HG02588 (cell line): ENCODE measurements at regions not wholly inside any gene's neighbourhood (a gene's known extent, or its start where the extent isn't known, plus 50 kb on each side); places are given as distances from the start of the nearest gene placed in this dataset.

ENCODE experiments used
- ATAC-seq: cut with Tn5 transposase; IDR thresholded peaks from one replicate; pipeline ENCODE4 v1.9.1; 2021; ENCODE audit warnings: mild to moderate bottlenecking, moderate library complexity; ENCODE audit not compliant: unreplicated experiment

DNA sequence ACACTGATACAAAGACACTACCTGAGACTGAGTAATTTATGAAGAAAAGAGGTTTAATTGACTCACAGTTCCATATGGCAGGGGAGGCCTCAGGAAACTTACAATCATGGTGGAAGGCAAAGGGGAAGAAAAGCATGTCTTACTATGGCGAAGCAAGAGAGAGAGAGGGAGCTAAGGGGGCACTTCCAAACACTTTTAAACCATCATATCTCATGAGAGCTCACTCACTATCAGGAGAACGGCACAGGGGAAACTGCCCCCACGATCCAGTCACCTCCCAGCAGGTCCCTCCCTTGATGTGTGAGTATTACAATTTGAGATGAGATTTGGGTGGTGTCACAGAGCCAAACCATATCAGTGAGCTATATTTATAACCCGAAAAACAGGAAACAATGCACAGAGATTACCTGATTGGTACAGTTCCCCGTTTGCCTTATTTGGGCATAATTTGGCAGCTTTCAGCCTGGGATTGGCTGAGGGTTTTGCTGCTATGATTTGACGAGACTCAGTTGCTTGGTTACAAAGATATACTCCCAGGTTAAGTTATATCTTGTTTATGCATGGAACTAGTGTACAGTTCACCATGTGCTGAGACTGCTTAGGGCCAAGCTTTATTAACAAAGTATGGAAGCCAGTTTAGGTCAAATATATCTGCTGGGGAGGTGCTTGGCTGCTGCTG is 184.2 kb downstream of the NR2F2 start:
- no peak for ATAC-seq

DNA sequence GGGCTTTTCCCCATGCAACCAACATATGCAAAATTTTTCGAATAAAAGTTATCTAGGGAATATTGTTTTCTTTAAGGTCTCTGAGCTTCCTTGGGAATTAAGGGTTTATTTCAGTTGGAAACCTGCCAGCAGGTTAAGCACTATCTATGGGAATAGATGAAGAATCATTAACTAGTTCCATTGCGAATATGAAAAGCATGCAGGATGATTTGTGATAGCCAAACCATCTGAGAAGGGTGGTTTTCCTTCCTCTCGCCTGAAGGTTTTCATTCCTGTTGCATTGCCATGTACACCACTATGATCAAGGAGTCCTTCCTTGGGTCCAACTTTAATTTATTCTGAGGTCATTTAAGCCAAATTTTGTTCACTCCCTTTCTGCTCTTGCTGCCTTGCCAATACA is 184.9 kb downstream of the NR2F2 start:
- ATAC-seq: no peak

DNA sequence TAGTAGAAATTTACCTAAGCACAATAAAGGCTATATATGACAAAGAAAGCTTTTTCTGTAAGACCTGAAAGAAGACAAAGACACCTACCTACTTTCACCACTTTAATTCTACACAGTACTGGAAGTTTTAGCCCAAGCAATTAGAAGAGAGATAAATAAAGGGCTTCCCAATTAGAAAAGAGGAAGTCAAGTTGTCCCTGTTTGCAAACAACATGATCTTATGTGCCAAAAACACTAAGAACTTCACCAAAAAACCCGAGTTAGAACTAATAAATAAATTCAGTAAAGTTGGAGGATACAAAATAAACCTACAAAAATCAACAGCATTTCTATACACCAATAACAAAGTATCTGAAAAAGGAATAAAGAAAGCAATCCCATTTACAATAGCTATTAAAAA is 190.9 kb downstream of the NR2F2 start:
- no peak for ATAC-seq

DNA sequence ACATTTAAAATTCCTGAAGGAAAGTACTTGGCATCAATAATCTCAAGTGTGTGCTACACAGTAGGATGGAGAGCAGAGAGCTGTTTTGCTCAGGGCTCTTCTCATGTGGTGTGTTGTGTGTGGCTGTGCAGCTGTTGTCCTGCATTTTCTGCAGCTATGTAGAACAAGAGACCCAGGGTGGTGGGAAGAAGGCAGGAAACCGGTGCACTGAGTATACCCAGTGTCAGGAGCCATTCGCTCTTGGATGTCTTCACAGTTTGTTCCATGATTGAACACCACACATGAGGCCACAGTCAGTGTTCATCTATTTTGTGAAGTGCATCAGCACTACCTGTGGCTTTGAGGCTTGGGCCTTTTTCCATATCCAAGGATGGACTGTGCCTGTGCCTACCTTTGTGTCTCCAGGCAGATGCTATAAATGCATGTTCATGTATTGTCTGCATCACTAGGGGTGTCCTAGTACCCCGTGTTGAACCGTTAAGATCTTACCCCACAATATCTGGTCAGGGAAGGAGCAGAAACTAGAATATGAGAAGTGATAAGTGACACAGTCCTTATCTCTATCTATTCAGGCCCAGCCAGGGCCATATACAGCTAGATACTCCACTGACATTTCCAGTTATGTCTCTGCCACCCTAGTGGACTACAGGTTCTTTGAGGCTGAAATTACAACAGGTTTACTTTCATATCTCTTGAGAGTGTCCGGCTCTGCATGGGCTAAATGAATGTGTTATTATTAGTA is 194.3 kb downstream of the NR2F2 start:
- ATAC-seq: no peak

DNA sequence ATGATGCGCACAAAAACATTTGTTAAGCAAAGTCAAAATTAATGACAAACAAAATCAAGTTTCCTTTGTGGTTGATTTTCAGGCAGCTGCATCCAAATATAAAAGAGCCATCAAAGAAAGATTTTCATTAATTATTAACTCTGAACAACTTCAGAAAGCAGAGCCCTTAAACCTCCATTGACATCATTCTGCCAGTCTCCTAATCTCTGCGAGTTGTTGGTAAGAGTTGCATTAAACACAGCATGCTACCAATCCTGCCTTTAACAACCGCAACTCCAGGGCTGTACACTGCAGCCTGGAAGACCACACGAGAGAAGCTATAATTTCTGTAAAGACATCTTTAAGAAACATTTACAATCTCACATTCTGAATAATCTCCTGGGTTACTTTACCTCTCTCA is 204.6 kb downstream of the NR2F2 start:
- no peak for ATAC-seq

DNA sequence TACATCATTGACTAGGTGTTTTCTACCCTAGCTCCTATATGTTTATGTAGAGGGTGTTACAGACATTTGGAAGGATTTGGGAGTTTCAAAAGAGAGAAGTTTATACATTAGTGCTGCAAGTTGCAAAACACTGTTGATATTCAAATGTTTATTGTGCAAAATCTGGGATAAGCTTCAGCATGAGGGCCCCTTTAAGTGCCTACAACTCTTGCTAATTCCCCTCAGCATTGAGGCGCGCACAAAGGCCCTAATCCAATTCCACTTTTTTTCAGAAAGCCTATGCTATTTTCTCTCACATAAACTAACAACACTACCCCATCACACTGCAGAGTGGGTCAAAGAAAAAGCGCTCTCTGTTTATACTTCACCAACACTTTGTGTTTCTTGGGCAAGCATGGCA is 208.0 kb downstream of the NR2F2 start:
- no peak for ATAC-seq

DNA sequence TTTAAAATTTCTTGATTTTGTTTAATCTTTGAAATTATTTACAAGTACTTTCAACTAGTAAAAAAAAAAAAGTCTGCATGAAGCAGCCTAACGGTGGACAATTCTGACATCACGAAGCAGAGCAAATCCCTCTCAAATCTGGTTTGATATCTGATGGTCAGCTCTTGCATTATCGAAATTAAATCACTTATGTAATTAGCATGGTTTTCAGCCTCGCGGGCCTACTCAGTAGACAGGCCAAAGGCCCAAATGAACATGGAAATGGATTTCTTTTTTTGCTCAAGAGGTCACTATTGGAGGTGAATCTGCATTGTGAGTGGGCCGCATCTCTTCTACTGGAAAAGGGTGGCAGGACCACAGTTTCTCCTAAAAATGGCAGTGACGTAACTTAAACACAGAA is 209.8 kb downstream of the NR2F2 start:
- no peak for ATAC-seq

DNA sequence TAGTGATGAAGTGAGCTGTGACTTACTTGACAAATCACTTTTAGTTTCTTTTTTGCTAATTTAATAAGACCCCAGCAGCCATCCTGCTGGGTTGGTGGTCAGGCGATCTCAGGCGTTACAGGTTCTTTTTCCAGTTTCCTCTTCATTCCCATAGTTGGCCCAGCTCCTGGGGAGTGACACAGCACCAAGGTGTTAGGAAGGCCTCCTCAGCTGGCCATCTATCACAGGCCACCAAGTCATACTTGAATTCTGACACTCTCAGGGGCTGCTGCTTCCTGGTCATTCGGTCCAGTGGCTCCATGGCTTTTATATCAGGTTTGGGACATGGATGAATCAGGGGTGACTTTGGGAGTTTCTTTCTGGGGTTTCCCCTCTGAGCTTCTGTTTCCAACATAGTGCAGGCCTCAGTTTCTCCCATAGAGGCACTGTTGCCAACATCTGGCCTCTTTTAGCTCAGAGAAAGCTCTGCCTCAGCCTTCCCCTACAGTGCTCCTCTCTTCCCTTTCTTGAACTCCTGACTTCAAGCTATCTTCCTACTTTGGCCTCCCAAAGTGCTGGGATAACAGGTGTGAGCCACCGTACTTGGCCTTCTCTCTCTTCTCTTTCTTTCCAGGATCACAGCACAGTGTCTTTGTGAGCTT is 211.8 kb downstream of the NR2F2 start:
- ATAC-seq: no peak

DNA sequence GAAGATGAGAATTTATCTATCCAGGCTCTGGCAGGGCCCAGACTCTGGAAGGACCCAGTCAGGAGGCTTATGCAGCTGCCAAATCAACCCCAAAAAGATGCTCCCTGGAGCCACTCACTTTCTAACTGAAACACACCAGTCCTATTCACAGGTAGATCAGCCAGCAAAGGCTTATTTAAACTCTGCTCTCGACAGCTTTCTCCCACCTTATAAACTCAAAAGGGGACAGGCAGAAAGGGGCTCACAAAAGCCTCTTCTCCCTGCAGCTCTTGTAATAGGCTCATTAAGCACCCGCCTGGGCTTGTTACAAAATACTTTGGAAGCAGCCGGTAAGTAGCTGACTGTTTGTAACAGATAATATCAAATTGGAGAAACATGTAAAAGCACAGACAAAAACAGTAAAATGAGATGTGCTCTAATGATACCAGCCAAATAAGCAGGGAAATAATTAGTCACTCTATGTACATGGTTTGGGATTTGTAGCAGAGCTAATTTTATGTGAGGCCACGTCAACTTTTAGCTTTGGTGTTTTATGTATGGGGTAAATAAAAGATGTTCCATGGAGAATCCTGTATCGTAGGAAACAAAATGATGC is 213.8 kb downstream of the NR2F2 start:
- ATAC-seq: no peak

DNA sequence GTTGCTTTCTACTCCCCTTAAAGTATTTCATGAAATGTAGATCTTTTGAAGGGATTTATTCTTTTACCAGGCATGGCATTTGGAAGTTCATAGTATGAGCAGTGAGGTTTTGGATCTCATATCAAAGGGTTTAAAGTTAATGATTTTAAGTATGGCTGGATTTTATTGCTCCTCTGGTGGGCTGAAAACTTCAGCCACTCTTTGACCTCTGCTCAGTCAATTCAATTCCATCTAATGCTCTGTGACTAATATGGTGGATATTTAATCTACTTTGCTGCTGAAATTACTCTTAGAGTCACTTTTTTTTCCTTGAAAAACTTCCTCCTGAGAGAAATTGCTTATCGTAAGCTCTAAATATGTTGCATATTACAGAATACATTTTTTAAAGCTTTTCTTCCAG is 218.6 kb downstream of the NR2F2 start:
- ATAC-seq: no peak

DNA sequence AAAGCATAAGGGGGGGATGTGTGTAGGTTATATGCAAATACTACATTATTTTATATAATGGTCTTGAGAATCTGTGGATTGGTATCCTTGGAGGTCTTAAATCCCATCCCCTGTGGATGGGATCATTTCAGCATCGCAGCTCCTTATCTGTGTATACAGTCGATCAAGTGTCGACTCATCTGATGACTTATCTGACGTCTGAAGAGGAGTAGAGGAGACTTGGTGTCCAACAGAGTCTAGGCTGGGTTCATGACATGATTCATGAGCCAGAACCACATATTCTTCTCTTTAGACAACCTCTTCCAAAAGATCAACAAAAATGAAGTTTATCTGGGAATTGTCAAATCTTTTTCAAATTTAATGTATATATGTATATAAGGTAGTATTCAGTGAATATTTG is 220.7 kb downstream of the NR2F2 start:
- no peak for ATAC-seq

DNA sequence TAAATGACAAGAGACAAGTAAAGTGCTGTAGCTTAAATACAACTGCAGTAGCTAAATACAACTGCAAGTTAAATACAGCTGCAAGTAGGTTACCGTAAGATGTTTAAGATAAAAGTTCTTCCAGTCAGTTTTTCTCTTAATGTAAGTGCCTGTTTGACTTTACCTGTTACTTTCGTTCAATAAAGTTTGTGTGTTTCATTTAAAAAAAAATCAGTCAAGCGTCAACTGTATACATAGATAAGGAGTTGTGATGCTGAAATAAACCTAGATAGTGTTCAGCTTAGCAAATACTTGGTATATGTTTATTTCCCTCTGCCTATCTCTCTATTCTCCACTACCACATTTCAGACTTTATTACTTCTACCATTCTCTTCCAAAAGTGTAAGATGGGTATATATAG is 221.2 kb downstream of the NR2F2 start:
- no peak for ATAC-seq

DNA sequence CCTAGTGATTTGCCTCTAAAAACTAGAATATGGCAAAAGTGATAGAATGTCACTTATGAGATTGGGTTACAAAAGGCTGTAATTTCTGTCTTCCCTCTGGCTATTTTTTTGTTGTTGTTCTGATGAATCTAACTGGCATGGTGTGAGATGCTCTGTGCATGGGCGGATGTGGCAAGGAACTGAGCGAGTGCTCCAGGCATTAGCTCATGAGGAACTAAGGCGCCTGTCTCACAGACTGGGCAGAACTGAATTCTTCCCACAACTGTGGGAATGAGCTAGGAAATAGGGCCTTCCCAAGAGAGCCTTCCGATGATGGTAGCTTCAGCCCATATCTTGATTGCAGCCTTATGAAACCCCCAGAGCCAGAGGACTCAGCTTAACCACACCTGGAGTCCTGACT is 222.5 kb downstream of the NR2F2 start:
- ATAC-seq: no peak

DNA sequence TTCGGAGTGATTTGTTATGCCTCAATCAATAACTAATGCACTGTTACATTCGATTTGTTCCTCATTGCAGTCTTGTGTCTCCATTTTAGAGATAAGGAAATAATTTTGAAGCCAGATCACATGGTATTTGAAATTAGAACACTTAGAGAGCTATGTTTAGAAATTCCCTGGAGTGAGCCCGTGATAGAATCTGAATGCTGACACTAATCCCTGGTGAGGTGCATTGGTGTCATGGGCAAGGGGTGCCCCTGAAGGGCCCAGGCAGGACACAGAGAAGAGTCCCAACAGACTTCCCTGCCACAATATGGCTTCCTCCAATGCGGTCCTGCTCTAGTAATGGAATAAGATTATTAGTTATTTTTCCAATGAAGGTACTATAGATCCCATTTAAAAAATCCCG is 223.0 kb downstream of the NR2F2 start:
- ATAC-seq: no peak

DNA sequence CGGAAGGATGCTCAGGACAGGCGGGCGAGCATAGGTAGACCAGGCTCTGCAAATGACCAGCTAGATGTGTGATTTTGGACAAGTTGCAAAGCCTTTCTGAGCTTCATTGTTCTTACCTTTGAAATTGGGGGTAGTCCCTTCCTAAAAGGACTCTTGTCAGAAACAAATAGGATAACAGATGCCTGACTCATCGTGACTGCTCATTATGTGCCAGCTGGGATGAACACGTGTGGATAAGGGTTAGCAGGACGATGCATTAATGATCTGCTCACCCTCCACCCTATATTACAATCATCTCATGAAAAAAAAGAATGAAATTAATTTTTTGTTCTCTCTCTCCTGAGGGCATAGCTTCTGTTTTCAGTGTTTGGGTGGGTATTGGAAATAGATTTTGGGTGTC is 223.4 kb downstream of the NR2F2 start:
- ATAC-seq: no peak

DNA sequence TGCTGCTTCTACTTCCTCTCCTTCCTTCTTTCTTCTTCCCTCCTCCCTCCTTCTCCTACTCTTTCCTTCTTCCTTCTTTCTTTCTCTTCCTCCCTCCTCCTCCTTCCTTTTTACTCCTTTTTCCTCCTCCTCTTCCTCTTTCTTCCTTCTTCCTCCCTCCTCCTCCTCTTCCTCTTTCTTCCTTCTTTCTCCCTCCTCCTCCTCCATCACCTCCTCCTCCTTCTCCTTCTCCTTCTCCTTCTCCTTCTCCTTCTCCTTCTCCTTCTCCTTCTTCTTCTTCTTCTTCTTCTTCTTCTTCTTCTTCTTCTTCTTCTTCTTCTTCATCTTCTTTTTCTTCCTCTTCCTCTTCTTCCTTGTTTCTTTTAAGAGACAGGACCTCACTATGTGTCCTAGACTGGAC is 224.0 kb downstream of the NR2F2 start:
- no peak for ATAC-seq

DNA sequence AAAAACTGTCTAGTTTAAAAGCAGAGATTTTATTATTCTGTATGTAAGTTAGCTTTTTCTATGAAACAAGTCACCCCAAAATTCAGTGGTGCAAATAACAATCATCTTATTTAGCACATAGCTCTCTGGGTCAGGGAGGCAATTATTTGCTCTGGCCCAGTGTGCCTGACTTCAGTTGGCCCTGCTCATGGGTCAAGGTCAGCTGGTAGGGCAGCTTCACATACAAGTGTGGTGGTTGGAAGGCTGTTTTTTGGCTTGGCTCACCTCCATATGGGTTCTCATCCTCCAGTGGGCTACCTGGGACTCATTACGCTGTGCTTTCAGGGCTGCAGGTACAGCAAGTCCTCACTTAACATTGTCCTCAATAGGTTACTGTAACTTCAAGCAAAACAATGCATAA is 228.6 kb downstream of the NR2F2 start:
- ATAC-seq: no peak

DNA sequence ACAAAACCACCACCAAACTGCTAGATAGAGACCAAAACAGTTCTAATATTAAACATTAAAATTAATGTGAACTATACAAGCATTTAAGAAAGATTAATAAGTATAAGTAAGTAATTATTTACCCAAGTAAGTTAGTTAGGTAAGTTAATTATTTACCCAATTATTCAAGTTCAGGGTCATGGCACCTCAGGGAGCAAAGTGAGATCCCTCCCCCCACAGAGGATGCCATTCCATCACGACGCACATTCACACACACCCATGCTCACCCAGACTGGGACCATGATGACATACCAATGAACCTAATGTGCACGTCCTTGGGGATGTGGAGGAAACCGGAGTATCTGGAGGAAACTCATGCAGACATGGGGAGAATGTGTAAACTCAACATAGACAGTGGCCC is 229.1 kb downstream of the NR2F2 start:
- ATAC-seq: no peak

DNA sequence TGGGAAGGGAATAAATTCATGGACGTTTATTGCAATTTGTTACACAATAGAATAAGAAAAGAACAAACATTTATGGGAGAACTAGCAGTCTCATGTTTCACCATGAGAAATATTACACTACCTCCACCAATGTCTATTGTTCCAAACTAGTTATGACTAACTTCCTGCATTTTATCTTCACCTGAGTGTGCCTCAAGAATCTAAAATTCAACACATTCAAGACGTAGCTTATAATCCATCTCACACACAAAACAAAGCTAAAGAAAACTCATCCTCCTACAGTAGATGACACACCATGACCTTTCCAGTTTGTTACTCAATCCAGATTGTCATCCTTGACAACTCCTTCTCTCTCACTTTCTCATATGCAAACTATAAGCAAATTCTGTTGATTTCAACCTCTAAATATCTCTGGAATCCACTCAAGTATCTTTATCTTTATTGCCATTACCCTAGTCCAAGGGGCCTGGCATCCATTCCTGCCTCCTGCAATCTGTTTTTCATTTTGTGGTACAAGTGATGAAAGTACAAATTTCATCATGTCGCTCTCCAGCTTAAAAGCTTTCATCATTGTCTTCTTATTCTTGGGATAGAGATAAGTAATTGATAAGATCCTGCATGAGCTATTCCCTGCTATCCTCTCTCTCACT is 229.9 kb downstream of the NR2F2 start:
- no peak for ATAC-seq

DNA sequence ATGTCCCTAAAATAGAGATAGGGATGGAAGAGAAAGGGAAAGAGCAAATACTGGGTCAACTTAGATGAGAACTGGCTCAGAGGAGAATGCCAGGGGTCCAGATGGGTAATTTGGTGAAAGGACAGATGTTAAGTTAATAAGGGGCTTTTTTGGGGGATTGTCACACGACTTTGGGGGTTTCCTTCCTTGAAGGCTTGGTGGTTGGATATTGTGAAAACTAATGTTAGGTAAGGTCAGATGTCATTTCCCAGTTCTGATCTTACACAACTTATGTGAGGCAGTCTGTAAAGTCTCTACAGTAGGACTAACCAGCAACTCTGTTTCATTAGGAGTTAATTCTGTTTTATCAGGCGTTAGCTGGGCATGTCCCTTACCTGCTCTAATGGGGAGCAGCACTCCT is 231.1 kb downstream of the NR2F2 start:
- no peak for ATAC-seq

DNA sequence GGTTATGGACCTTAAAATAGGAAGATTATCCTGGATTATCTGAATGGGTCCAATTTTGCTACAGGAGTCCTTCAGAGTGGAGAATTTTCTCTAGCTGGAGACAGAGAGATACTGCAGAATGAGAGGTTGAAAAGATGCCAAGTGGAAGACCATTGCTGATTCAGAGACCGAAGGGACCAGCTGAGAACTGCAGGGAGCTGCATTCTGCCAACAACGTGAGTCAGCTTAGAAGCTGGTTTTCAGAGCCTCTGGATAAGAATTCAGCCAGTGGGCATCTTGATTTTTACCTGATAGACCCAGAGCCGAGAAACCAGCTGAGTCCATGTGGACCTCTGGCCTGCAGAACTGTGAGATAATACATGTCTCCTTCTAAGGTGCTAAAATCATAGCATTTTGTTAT is 234.0 kb downstream of the NR2F2 start:
- no peak for ATAC-seq
